Chondrocyte (in vitro differentiated cells): ENCODE measurements at regions not wholly inside any gene's neighbourhood (a gene's known extent, or its start where the extent isn't known, plus 50 kb on each side); places are given as distances from the start of the nearest gene placed in this dataset.

ENCODE experiments used
- DNase-seq: peaks from one replicate; pipeline ENCODE4 v3.0.0; 2021; ENCODE audit warnings: mixed read lengths, low spot score
- H3K27ac Mint-ChIP-seq: one replicate; pipeline ENCODE4 v1.8.0; 2021; ENCODE audit warnings: mild to moderate bottlenecking, moderate library complexity, mixed read lengths; ENCODE audit not compliant: unreplicated experiment
- H3K27me3 Mint-ChIP-seq: 2 replicates; pipeline ENCODE4 v1.8.0; 2021; ENCODE audit warnings: low read depth, mixed read lengths
- H3K36me3 Mint-ChIP-seq: 2 replicates; pipeline ENCODE4 v1.8.0; 2021; ENCODE audit warnings: low read depth, mixed read lengths
- H3K4me1 Mint-ChIP-seq: 2 replicates; pipeline ENCODE4 v1.8.0; 2021; ENCODE audit warnings: low read depth, mild to moderate bottlenecking, mixed read lengths
- H3K4me3 Mint-ChIP-seq: one replicate; pipeline ENCODE4 v1.8.0; 2021; ENCODE audit warnings: mild to moderate bottlenecking, moderate library complexity, mixed read lengths; ENCODE audit not compliant: unreplicated experiment
- H3K9me3 Mint-ChIP-seq: 2 replicates; pipeline ENCODE4 v1.8.0; 2021; ENCODE audit warnings: low read depth, mixed read lengths
- CTCF ChIP-seq: fragments of 200-600 bp; sonication (generic); IDR thresholded peaks from 2 replicates; pipeline ENCODE4 v1.5.0; 2021; ENCODE audit warnings: antibody characterized with exemption, mild to moderate bottlenecking, moderate library complexity

DNA sequence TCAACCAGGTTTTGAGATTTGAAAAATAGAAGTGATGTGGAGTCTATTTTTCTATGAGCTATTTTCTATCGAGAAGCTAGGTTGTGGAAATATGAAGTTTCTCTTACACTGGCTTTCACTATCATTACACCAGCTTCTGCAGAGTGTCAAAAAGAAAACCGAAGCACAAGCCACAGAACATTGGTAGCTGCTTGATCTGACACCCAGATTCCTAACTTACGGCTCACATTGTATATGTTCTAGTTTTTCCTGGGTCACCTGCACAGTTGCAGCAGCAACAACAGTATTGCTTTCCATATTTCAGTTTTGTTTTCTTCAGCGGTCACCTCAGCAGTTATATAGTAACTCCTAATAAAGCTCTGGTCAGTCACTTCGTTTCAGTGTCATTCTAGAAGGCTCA, 790.1 kb downstream of the PLOD2 start:
- H3K9me3 Mint-ChIP-seq, result peaks cover 3% of the 10 kb centered on the region
- no peak overlapping the region for H3K27ac Mint-ChIP-seq

GRCh38 chr3:145377301-145377700, 783.7 kb downstream of the PLOD2 start:
- peaks cover 3% of the 10 kb centered on the region for H3K36me3 Mint-ChIP-seq
- H3K27me3 Mint-ChIP-seq, result no peaks in the 10 kb centered on the region
- H3K4me3 Mint-ChIP-seq, result no peak overlapping the region
- no peak overlapping the region for H3K27ac Mint-ChIP-seq
- DNase-seq, result no peak
- H3K9me3 Mint-ChIP-seq, result peaks cover 3% of the 10 kb centered on the region
- H3K4me1 Mint-ChIP-seq, result no peaks in the 10 kb centered on the region
- no peak for TF ChIP-seq CTCF

More for the DNA sequence above, 790.1 kb downstream of the PLOD2 start:
- Mint-ChIP-seq H3K4me1 (no peaks in the 10 kb centered on the region), H3K4me3 (no peak overlapping the region), H3K36me3 (peaks cover 3% of the 10 kb centered on the region), H3K27me3 (no peaks in the 10 kb centered on the region)
- no peak for DNase-seq
- no peak for TF ChIP-seq CTCF

DNA sequence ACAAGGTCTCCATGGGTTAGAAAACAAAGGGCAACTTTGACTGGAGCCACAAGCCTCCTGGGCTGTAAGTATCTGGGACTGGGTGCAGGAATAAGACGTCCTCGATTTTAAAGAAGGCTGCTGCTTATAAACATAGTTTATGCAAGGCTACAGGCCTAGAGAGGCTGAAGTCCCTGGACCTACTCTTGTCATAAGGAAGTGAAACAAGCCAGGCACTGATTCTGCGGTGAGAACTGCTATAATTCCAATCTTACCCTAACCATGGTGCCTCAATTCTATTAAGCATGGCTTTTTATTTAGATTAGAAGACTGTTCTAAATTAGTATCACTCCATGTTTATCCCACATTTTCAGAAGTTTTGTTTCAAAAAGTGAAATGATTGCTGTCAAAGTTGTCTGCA, 777.6 kb downstream of the PLOD2 start:
- TF ChIP-seq CTCF, result no peak
- no peak overlapping the region for H3K27ac Mint-ChIP-seq
- no peaks in the 10 kb centered on the region for H3K4me1 Mint-ChIP-seq
- H3K4me3 Mint-ChIP-seq, result no peak overlapping the region
- H3K9me3 Mint-ChIP-seq, result no peaks in the 10 kb centered on the region
- no peak for DNase-seq
- peaks cover 2% of the 10 kb centered on the region for H3K27me3 Mint-ChIP-seq
- no peaks in the 10 kb centered on the region for H3K36me3 Mint-ChIP-seq

GRCh38 chr3:145384307-145384706, 776.7 kb downstream of the PLOD2 start:
- no peak overlapping the region for H3K27ac Mint-ChIP-seq
- peaks cover 4% of the 10 kb centered on the region for H3K9me3 Mint-ChIP-seq
- H3K27me3 Mint-ChIP-seq, result peaks cover 2% of the 10 kb centered on the region
- no peak overlapping the region for H3K4me3 Mint-ChIP-seq
- H3K36me3 Mint-ChIP-seq, result peaks cover 2% of the 10 kb centered on the region
- no peak for DNase-seq
- H3K4me1 Mint-ChIP-seq, result no peaks in the 10 kb centered on the region
- no peak for TF ChIP-seq CTCF

- Mint-ChIP-seq H3K36me3 (peaks cover 2% of the 10 kb centered on the region), H3K9me3 (peaks cover 9% of the 10 kb centered on the region), H3K4me1 (no peaks in the 10 kb centered on the region), H3K27me3 (peaks cover 2% of the 10 kb centered on the region), H3K4me3 (no peak overlapping the region), H3K27ac (no peak overlapping the region)
- no peak for DNase-seq
- no peak for TF ChIP-seq CTCF
Measured at GRCh38 chr3:145387211-145387610, 773.8 kb downstream of the PLOD2 start.
